ENCODE measurements at regions not wholly inside any gene's neighbourhood (a gene's known extent, or its start where the extent isn't known, plus 50 kb on each side); places are given as distances from the start of the nearest gene placed in this dataset.
"Not testable (repeated sequence)": the region's sequence is repeated elsewhere in the genome, so short reads cannot be mapped to it uniquely, and the experiment has no call there.

GRCh38 chr12:61531195-61531594 is 729.0 kb upstream of the USP15 start:
- no peak for DNase-seq

- no peak for DNase-seq
Observed at GRCh38 chr12:61536117-61536516, 724.1 kb upstream of the USP15 start.

- DNase-seq, result no peak
Observed at GRCh38 chr12:61536525-61536924, 723.7 kb upstream of the USP15 start.

GRCh38 chr12:61538951-61539350 is 721.3 kb upstream of the USP15 start:
- no peak for DNase-seq

- DNase-seq, result no peak
Observed at GRCh38 chr12:61542551-61542950, 717.7 kb upstream of the USP15 start.

- DNase-seq, result no peak
Observed at GRCh38 chr12:61546296-61546695, 713.9 kb upstream of the USP15 start.

GRCh38 chr12:61553091-61553490 is 707.1 kb upstream of the USP15 start:
- no peak for DNase-seq

GRCh38 chr12:61554268-61555008 is 705.8 kb upstream of the USP15 start:
- DNase-seq, result no peak

GRCh38 chr12:61563665-61564450 is 696.3 kb upstream of the USP15 start:
- DNase-seq, result no peak

- DNase-seq, result no peak
Observed at GRCh38 chr12:61564466-61564865, 695.7 kb upstream of the USP15 start.

- no peak for DNase-seq
Observed at GRCh38 chr12:61566183-61566582, 694.0 kb upstream of the USP15 start.

- no peak for DNase-seq
Observed at GRCh38 chr12:61574339-61574738, 685.9 kb upstream of the USP15 start.

- DNase-seq, result no peak
Observed at GRCh38 chr12:61584943-61585342, 675.3 kb upstream of the USP15 start.

- DNase-seq, result not testable (repeated sequence)
Observed at GRCh38 chr12:61590864-61591263, 669.3 kb upstream of the USP15 start.

- DNase-seq, result no peak
Observed at GRCh38 chr12:61610143-61610542, 650.1 kb upstream of the USP15 start.

GRCh38 chr12:61629702-61630101 is 630.5 kb upstream of the USP15 start:
- DNase-seq, result no peak

GRCh38 chr12:61646639-61647038 is 613.6 kb upstream of the USP15 start:
- no peak for DNase-seq

GRCh38 chr12:61647566-61647965 is 612.6 kb upstream of the USP15 start:
- no peak for DNase-seq

GRCh38 chr12:61652265-61652664 is 607.9 kb upstream of the USP15 start:
- no peak for DNase-seq

GRCh38 chr12:61654698-61655097 is 605.5 kb upstream of the USP15 start:
- no peak for DNase-seq

GRCh38 chr12:61655241-61655640 is 605.0 kb upstream of the USP15 start:
- no peak for DNase-seq

- DNase-seq, result no peak
Observed at GRCh38 chr12:61667676-61668075, 592.5 kb upstream of the USP15 start.

GRCh38 chr12:61676520-61676919 is 583.7 kb upstream of the USP15 start:
- no peak for DNase-seq

GRCh38 chr12:61687407-61687806 is 572.8 kb upstream of the USP15 start:
- DNase-seq, result no peak

GRCh38 chr12:61694214-61694613 is 566.0 kb upstream of the USP15 start:
- no peak for DNase-seq
